ENCODE measurements at regions not wholly inside any gene's neighbourhood (a gene's known extent, or its start where the extent isn't known, plus 50 kb on each side); places are given as distances from the start of the nearest gene placed in this dataset.

- TF ChIP-seq CTCF (optimal IDR thresholded peaks at IDR 0.05 in 1 of 3, IDR thresholded peaks at IDR 0.05 in 1 of 3, conservative IDR thresholded peaks at IDR 0.05 in 1 of 3; ENCODE audit: extremely low read depth in 1 of 3, insufficient read depth in 2 of 3, low read length in 3 of 3) (no peak), EZH2 (IDR thresholded peaks at IDR 0.05; ENCODE audit: low read length) (no peak)
Measured at GRCh38 chr14:65206448-65207096, 104.3 kb upstream of the MAX start.

Measured in keratinocyte (primary cell).